Hindlimb muscle (tissue), 1 donor: ENCODE measurements at regions not wholly inside any gene's neighbourhood (a gene's known extent, or its start where the extent isn't known, plus 50 kb on each side); places are given as distances from the start of the nearest gene placed in this dataset.

ENCODE experiments used
- DNase-seq: peaks from one replicate; pipeline ENCODE4 v3.0.0-alpha.2; 2013

GRCh38 chr6:168155821-168156741 is 77.1 kb upstream of the FRMD1 start:
- DNase-seq: no peak

- DNase-seq: no peak
These were observed 76.2 kb upstream of the FRMD1 start for GRCh38 chr6:168155193-168155592.

GRCh38 chr6:168154263-168154917 is 75.4 kb upstream of the FRMD1 start:
- DNase-seq: no peak

GRCh38 chr6:168153553-168153952 is 74.5 kb upstream of the FRMD1 start:
- DNase-seq: no peak

- no peak for DNase-seq
These were observed 74.0 kb upstream of the FRMD1 start for GRCh38 chr6:168152980-168153379.

GRCh38 chr6:168152306-168152963 is 73.4 kb upstream of the FRMD1 start:
- no peak for DNase-seq

GRCh38 chr6:168150551-168151320 is 71.7 kb upstream of the FRMD1 start:
- no peak for DNase-seq

GRCh38 chr6:168149015-168149414 is 70.0 kb upstream of the FRMD1 start:
- DNase-seq: no peak

- no peak for DNase-seq
These were observed 69.3 kb upstream of the FRMD1 start for GRCh38 chr6:168148231-168148849.

- no peak for DNase-seq
These were observed 68.3 kb upstream of the FRMD1 start for GRCh38 chr6:168147205-168147738.

- DNase-seq: no peak
These were observed 67.0 kb upstream of the FRMD1 start for GRCh38 chr6:168145747-168146596.

- DNase-seq: no peak
These were observed 60.1 kb upstream of the FRMD1 start for GRCh38 chr6:168139121-168139520.

- DNase-seq: no peak
These were observed 59.4 kb upstream of the FRMD1 start for GRCh38 chr6:168138436-168138835.

- DNase-seq: no peak
These were observed 58.0 kb upstream of the FRMD1 start for GRCh38 chr6:168137024-168137423.

- no peak for DNase-seq
These were observed 57.6 kb upstream of the FRMD1 start for GRCh38 chr6:168136622-168137021.

- DNase-seq: no peak
These were observed 57.0 kb upstream of the FRMD1 start for GRCh38 chr6:168136001-168136400.

- no peak for DNase-seq
These were observed 55.7 kb upstream of the FRMD1 start for GRCh38 chr6:168134560-168135201.

- DNase-seq: peak; percentile 47
These were observed 54.9 kb upstream of the FRMD1 start for GRCh38 chr6:168133687-168134559.

GRCh38 chr6:168133168-168133561 is 54.2 kb upstream of the FRMD1 start:
- DNase-seq: peak; percentile 72
